ENCODE measurements at regions not wholly inside any gene's neighbourhood (a gene's known extent, or its start where the extent isn't known, plus 50 kb on each side); places are given as distances from the start of the nearest gene placed in this dataset.

DNA sequence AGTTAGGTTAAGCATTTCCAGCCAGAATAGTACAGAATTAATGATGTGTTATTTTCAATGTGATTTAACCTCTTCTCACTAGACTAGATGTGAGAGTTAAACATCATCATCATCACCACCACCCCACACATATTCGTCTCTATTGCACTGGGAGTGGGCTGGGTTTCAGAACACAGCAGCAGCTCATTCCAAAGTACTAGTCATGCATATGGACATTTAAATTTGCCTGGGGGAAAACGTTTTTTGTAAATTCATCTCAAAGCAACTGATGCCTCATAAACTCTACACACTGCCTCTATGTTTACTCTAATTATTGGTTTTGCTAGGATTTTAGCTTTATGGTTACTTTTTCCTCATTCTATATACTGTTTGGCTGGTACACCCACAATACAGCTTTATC, 509.1 kb downstream of the PPP4R3C start:
- TF ChIP-seq RAD21 (IDR thresholded peaks at IDR 0.05; ENCODE audit: low read depth): no peak
- no peak for TF ChIP-seq EGR1 (IDR thresholded peaks at IDR 0.05)
- TF ChIP-seq MAX (IDR thresholded peaks at IDR 0.05): no peak
- TF ChIP-seq, protein P1, sequence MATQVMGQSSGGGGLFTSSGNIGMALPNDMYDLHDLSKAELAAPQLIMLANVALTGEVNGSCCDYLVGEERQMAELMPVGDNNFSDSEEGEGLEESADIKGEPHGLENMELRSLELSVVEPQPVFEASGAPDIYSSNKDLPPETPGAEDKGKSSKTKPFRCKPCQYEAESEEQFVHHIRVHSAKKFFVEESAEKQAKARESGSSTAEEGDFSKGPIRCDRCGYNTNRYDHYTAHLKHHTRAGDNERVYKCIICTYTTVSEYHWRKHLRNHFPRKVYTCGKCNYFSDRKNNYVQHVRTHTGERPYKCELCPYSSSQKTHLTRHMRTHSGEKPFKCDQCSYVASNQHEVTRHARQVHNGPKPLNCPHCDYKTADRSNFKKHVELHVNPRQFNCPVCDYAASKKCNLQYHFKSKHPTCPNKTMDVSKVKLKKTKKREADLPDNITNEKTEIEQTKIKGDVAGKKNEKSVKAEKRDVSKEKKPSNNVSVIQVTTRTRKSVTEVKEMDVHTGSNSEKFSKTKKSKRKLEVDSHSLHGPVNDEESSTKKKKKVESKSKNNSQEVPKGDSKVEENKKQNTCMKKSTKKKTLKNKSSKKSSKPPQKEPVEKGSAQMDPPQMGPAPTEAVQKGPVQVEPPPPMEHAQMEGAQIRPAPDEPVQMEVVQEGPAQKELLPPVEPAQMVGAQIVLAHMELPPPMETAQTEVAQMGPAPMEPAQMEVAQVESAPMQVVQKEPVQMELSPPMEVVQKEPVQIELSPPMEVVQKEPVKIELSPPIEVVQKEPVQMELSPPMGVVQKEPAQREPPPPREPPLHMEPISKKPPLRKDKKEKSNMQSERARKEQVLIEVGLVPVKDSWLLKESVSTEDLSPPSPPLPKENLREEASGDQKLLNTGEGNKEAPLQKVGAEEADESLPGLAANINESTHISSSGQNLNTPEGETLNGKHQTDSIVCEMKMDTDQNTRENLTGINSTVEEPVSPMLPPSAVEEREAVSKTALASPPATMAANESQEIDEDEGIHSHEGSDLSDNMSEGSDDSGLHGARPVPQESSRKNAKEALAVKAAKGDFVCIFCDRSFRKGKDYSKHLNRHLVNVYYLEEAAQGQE (IDR thresholded peaks at IDR 0.05; ENCODE audit: low read depth): no peak
- no peak for TF ChIP-seq CEBPB (IDR thresholded peaks at IDR 0.05)
- TF ChIP-seq TEAD4 (IDR thresholded peaks at IDR 0.05): no peak
- TF ChIP-seq FOXM1 (IDR thresholded peaks at IDR 0.05; ENCODE audit: borderline replicate concordance, low read depth): no peak
- no peak for TF ChIP-seq TAF1 (IDR thresholded peaks at IDR 0.05; ENCODE audit: low read depth)
- no peak for TF ChIP-seq EP300 (IDR thresholded peaks at IDR 0.05; ENCODE audit: borderline replicate concordance)
- TF ChIP-seq CREB1 (IDR thresholded peaks at IDR 0.05; ENCODE audit: low read depth): no peak
- no peak for TF ChIP-seq TCF12 (IDR thresholded peaks at IDR 0.05; ENCODE audit: low read depth)
- TF ChIP-seq USF1 (IDR thresholded peaks at IDR 0.05): no peak
- no peak for TF ChIP-seq YY1 (IDR thresholded peaks at IDR 0.05; ENCODE audit: low read depth)

Measured in Ishikawa (cell line).